K562 (cell line): ENCODE measurements at regions not wholly inside any gene's neighbourhood (a gene's known extent, or its start where the extent isn't known, plus 50 kb on each side); places are given as distances from the start of the nearest gene placed in this dataset.

Experiments used
- ATF4 ChIP-seq: fragments of 450-650 bp; formaldehyde crosslinking; IDR thresholded peaks from 2 replicates; pipeline ENCODE4 v1.4.0; 2022; ENCODE audit warnings: mild to moderate bottlenecking, moderate library complexity
- CTCF ChIP-seq, 3 experiments: IDR thresholded peaks in 2 of 3; conservative IDR thresholded peaks in 1 of 3; 2 replicates each; pipeline ENCODE4 v1.5.1; 2011 to 2012; ENCODE audit warnings: low read length in 3 of 3, mild to moderate bottlenecking in 3 of 3, control low read depth in 2 of 3, improper control_type of control experiment in 1 of 3, inconsistent platforms in 1 of 3, low read depth in 1 of 3, mixed read lengths in 1 of 3, moderate library complexity in 1 of 3; ENCODE audit not compliant: insufficient read depth in 2 of 3
- ETV6 ChIP-seq, 3 experiments: fragments of 150-350 bp in 1 of 3; sonication (generic) in 1 of 3; formaldehyde crosslinking in 1 of 3; IDR thresholded peaks; 2 replicates each; pipeline versions ENCODE4 v1.6.1 to v1.8.0; 2014 to 2022; ENCODE audit warnings: borderline replicate concordance in 2 of 3, low read depth in 2 of 3, antibody characterized with exemption in 1 of 3, low read length in 1 of 3, mild to moderate bottlenecking in 1 of 3, missing genetic modification reagents in 1 of 3
- MAFK ChIP-seq: IDR thresholded peaks from 2 replicates; pipeline ENCODE4 v1.6.1; 2011; ENCODE audit warnings: low read length, improper control_type of control experiment
- POLR2G ChIP-seq: fragments of 200-400 bp; formaldehyde crosslinking; IDR thresholded peaks from 2 replicates; pipeline ENCODE4 v1.6.1; 2017; ENCODE audit warnings: low read depth, mild to moderate bottlenecking, antibody characterized with exemption, low read length, moderate library complexity
- SRF ChIP-seq, 2 experiments: fragments of 250-450, 450-650 bp in 1 of 2; sonication (Bioruptor Pico) in 1 of 2; sonication (generic) in 1 of 2; formaldehyde crosslinking; IDR thresholded peaks; 2 replicates each; pipeline versions ENCODE4 v1.5.0 to v1.5.1; 2020 to 2022; ENCODE audit warnings: mild to moderate bottlenecking in 1 of 2, missing genetic modification reagents in 1 of 2
- TARDBP ChIP-seq: fragments of 450-650 bp; IDR thresholded peaks from 2 replicates; pipeline ENCODE4 v1.6.1; 2016
- TCF3 ChIP-seq: sonication (generic); formaldehyde crosslinking; IDR thresholded peaks from 2 replicates; pipeline ENCODE4 v1.4.0; 2020; ENCODE audit warnings: mild to moderate bottlenecking, missing genetic modification reagents
- USF1 ChIP-seq: sonication (generic); formaldehyde crosslinking; IDR thresholded peaks from 2 replicates; pipeline ENCODE4 v1.9.0; 2022; ENCODE audit warnings: mild to moderate bottlenecking, missing genetic modification reagents
- ZC3H8 ChIP-seq: fragments of 450-650 bp; IDR thresholded peaks from 2 replicates; pipeline ENCODE4 v1.6.1; 2017
- ZNF239 ChIP-seq: fragments of 250-450 bp; sonication (Bioruptor Pico); IDR thresholded peaks from 2 replicates; pipeline ENCODE4 v1.4.0; 2020; ENCODE audit warnings: mild to moderate bottlenecking

GRCh38 chr10:130749911-130750310, 561.6 kb downstream of the TCERG1L start:
- TF ChIP-seq ZNF239 (CRISPR knock-in tag) (no peak), TCF3 (no peak), TARDBP (no peak), MAFK (no peak), USF1 (CRISPR knock-in tag) (no peak), CTCF (IDR thresholded peaks at IDR 0.05 in 2 of 3, conservative IDR thresholded peaks at IDR 0.05 in 1 of 3; ENCODE audit: insufficient read depth in 2 of 3, low read depth in 1 of 3, low read length in 3 of 3) (no peak), POLR2G (no peak), ATF4 (no peak), SRF (CRISPR knock-in tag; IDR thresholded peaks at IDR 0.05) (no peak), ZC3H8 (no peak), ETV6 (IDR thresholded peaks at IDR 0.05; ENCODE audit: borderline replicate concordance in 1 of 2, low read depth in 2 of 2, low read length in 1 of 2) (no peak), ETV6 (CRISPR knock-in tag; IDR thresholded peaks at IDR 0.05; ENCODE audit: borderline replicate concordance) (no peak)
